Thoracic aorta (tissue), 2 donors: ENCODE measurements at regions not wholly inside any gene's neighbourhood (a gene's known extent, or its start where the extent isn't known, plus 50 kb on each side); places are given as distances from the start of the nearest gene placed in this dataset.
"Not testable (repeated sequence)": the region's sequence is repeated elsewhere in the genome, so short reads cannot be mapped to it uniquely, and the experiment has no call there.

ENCODE experiments used
- ATAC-seq: fragments of 150-250 bp; one replicate; pipeline ENCODE4 v1.8.0; 2017; ENCODE audit warnings: low read depth; ENCODE audit not compliant: insufficient number of reproducible peaks, low FRiP score
- DNase-seq: peaks from one replicate; pipeline ENCODE4 v3.0.0-alpha.2; 2020; ENCODE audit warnings: low spot score
- H3K27ac ChIP-seq, 2 donors: fragments of 200-600 bp; sonication (generic); 1 replicate in 1 of 2; 2 replicates in 1 of 2; pipeline ENCODE4 v1.5.1; 2016; ENCODE audit warnings: mild to moderate bottlenecking in 2 of 2, moderate library complexity in 2 of 2
- H3K27me3 ChIP-seq: fragments of 200-600 bp; sonication (generic); replicated peaks from 2 replicates; pipeline ENCODE4 v1.6.0; 2016; ENCODE audit warnings: mild to moderate bottlenecking; ENCODE audit not compliant: insufficient read depth
- H3K36me3 ChIP-seq: fragments of 200-600 bp; sonication (generic); one replicate; pipeline ENCODE4 v1.5.1; 2016
- H3K4me1 ChIP-seq, 2 donors: fragments of 200-600 bp; sonication (generic); 1 replicate in 1 of 2; 2 replicates in 1 of 2; pipeline versions ENCODE4 v1.5.1 to v1.6.0; 2016; ENCODE audit warnings: low read depth in 2 of 2, mild to moderate bottlenecking in 1 of 2; ENCODE audit not compliant: control insufficient read depth in 1 of 2
- H3K4me3 ChIP-seq: fragments of 200-600 bp; sonication (generic); 2 replicates; pipeline ENCODE4 v1.5.1; 2016; ENCODE audit warnings: mild to moderate bottlenecking
- H3K9me3 ChIP-seq: fragments of 200-600 bp; sonication (generic); 2 replicates; pipeline ENCODE4 v1.5.1; 2016
- CTCF ChIP-seq: fragments of 200-600 bp; sonication (generic); IDR thresholded peaks from one replicate; pipeline ENCODE4 v1.5.1; 2019; ENCODE audit warnings: antibody characterized with exemption

GRCh38 chr9:1173211-1173610 lies 123.1 kb downstream of the DMRT2 start:
- H3K27me3 ChIP-seq, result no peaks in the 10 kb centered on the region
- H3K4me1 ChIP-seq, result no peaks in the 10 kb centered on the region
- H3K27ac ChIP-seq, result no peak overlapping the region
- H3K9me3 ChIP-seq, result no peaks in the 10 kb centered on the region
- DNase-seq (no peak), ATAC-seq (no peak)
- no peak for TF ChIP-seq CTCF
- H3K4me3 ChIP-seq, result no peak overlapping the region
- H3K36me3 ChIP-seq, result no peaks in the 10 kb centered on the region

GRCh38 chr9:1173993-1174392 lies 123.8 kb downstream of the DMRT2 start:
- no peaks in the 10 kb centered on the region for H3K4me1 ChIP-seq
- no peak for TF ChIP-seq CTCF
- H3K27me3 ChIP-seq, result no peaks in the 10 kb centered on the region
- no peak overlapping the region for H3K4me3 ChIP-seq
- no peaks in the 10 kb centered on the region for H3K36me3 ChIP-seq
- H3K9me3 ChIP-seq, result no peaks in the 10 kb centered on the region
- H3K27ac ChIP-seq, result no peak overlapping the region
- ATAC-seq, result no peak
- no peak for DNase-seq

- Histone ChIP-seq H3K36me3 (no peaks in the 10 kb centered on the region), H3K4me3 (no peak overlapping the region), H3K4me1 (no peaks in the 10 kb centered on the region), H3K27ac (no peak overlapping the region), H3K27me3 (no peaks in the 10 kb centered on the region), H3K9me3 (no peaks in the 10 kb centered on the region)
- no peak for ATAC-seq
- DNase-seq, result no peak
- TF ChIP-seq CTCF, result no peak
These were observed 129.2 kb downstream of the DMRT2 start for GRCh38 chr9:1179366-1179765.

GRCh38 chr9:1184146-1184545 lies 134.0 kb downstream of the DMRT2 start:
- no peak for TF ChIP-seq CTCF
- DNase-seq (no peak), ATAC-seq (no peak)
- Histone ChIP-seq H3K4me1 (no peaks in the 10 kb centered on the region), H3K36me3 (no peaks in the 10 kb centered on the region), H3K27me3 (no peaks in the 10 kb centered on the region), H3K4me3 (no peak overlapping the region), H3K27ac (no peak overlapping the region), H3K9me3 (no peaks in the 10 kb centered on the region)

- not testable (repeated sequence) for H3K27me3 ChIP-seq, H3K4me1 ChIP-seq, H3K27ac ChIP-seq, H3K36me3 ChIP-seq, ATAC-seq, DNase-seq, H3K9me3 ChIP-seq, H3K4me3 ChIP-seq
These were observed 137.0 kb downstream of the DMRT2 start for GRCh38 chr9:1187137-1187536.

- not testable (repeated sequence) for H3K9me3 ChIP-seq
These were observed 145.5 kb downstream of the DMRT2 start for GRCh38 chr9:1195636-1196035.

More at GRCh38 chr9:1195636-1196035, 145.5 kb downstream of the DMRT2 start:
- not testable (repeated sequence) for DNase-seq, H3K4me1 ChIP-seq, H3K27ac ChIP-seq, H3K36me3 ChIP-seq, H3K4me3 ChIP-seq, ATAC-seq, H3K27me3 ChIP-seq
